HG03097 (cell line): ENCODE measurements at regions not wholly inside any gene's neighbourhood (a gene's known extent, or its start where the extent isn't known, plus 50 kb on each side); places are given as distances from the start of the nearest gene placed in this dataset.
"Not testable (repeated sequence)": the region's sequence is repeated elsewhere in the genome, so short reads cannot be mapped to it uniquely, and the experiment has no call there.

Experiments
- ATAC-seq: cut with Tn5 transposase; IDR thresholded peaks from one replicate; pipeline ENCODE4 v1.9.1; 2021; ENCODE audit not compliant: unreplicated experiment, low FRiP score

DNA sequence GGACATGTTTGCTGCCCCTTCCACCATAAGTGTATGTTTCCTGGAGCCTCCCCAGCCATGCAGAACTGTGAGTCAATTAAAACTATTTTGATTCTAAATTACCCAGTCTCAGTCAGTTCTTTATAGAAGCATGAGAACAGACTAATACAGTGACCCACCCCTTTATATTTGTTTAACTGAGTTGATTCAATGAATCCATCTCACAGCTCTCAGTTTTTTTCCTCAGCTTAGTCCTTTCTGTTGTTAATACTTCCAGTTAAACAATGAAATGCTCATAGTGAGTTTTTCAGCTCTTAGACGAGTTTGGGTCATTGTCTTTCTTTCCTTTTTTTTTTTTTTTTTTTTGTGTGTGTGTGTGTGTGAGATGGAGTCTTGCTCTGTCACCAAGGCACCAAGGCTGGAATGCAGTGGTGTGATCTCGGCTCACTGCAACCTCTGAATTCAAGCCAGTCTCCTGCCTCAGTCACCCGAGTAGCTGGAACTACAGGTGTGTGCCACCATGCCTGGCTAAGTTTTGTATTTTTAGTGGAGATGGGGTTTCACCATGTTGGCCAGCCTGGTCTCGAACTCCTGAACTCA lies 627.4 kb downstream of the SPATA31A7 start:
- not testable (repeated sequence) for ATAC-seq

DNA sequence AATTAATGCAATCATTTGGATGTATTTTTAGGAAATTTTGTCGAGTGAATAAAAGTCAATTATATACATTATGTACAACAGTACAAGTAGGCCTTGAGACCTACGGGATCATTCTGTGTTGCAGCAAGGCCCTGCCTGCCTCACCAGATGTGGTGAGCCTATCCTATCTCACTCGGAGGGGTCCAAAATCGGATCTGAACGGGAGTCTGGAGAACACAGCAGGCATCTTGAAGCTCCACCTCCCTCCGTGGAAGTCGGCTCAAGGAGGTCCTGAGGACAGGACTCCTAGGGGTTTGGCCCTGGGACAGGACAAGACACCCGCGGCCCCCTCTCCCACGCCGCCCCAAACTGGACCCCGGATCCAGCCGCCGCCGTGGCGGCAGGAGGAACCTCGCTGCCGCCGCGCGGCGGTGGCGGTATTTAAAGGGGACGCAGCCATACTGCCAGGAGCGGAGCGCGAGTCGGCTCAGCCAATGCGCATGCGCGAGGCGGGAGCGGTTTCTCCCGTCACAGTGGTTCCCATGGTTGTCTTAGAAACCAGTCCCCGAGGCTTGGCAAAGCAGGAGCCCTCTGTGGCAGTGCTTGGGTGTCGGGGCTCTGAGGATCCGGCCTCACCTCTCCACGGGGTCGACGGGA lies 663.9 kb downstream of the SPATA31A7 start:
- ATAC-seq = peak; percentile 90

DNA sequence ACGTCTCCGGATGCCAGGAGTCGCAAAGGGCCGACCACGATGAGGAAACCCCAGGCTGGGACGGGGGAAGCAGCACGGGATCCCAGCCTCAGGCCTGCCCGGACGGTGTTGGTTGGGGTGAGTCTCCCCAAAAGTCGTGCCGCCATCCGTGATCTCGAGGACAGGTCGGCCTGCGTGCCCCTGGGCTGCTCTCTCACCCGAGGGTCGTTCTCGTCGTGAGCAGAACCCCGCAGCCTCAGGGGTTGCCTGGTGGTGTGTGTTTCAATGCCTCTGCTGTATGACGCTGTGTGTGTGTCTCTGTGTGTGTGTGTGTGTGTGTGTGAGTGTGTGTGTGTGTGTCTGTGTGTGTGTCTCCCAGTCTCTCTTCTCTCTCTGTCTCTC lies 664.4 kb downstream of the SPATA31A7 start:
- not testable (repeated sequence) for ATAC-seq

DNA sequence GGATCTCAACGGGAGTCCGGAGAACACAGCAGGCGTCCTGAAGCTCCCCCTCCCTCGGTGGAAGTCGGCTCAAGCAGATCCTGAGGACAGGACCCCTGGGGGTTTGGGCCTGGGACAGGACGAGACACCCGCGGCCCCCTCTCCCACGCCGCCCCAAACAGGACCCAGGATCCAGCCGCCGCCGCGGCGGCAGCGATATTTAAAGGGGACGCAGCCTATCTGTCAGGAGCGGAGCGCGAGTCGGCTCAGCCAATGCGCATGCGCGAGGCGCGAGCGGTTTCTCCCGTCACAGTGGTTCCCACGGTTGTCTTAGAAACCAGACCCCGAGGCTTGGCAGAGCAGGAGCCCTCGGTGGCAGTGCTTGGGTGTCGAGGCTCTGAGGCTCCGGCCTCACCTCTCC lies 666.4 kb downstream of the SPATA31A7 start:
- peak; percentile 64 for ATAC-seq

DNA sequence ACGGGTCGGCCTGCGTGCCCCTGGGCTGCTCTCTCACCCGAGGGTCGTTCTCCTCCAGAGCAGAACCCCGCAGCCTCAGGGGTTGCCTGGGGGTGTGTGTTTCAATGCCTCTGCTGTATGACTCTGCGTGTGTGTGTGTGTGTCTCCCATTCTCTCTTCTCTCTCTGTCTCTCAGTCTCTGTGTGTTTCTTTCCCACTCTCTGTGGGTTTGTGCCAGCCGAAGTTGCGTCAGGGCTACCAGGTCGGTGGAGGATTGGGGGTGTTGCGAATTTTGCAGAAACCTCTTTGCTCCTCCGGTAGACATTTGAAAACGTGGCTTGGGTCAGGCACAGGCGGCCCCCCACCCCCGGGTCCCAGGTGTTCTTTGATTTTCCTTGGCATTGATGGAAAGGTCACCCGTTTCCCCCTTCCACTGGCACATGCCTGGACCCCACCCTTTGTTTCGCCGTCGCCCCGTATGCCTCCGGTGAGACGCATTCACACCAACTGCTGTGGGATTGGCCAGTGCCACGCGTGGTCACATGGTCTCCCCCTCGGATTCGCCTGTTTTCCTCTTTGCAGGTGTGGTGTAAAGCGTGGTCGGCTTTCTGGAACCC lies 667.1 kb downstream of the SPATA31A7 start:
- ATAC-seq = not testable (repeated sequence)

DNA sequence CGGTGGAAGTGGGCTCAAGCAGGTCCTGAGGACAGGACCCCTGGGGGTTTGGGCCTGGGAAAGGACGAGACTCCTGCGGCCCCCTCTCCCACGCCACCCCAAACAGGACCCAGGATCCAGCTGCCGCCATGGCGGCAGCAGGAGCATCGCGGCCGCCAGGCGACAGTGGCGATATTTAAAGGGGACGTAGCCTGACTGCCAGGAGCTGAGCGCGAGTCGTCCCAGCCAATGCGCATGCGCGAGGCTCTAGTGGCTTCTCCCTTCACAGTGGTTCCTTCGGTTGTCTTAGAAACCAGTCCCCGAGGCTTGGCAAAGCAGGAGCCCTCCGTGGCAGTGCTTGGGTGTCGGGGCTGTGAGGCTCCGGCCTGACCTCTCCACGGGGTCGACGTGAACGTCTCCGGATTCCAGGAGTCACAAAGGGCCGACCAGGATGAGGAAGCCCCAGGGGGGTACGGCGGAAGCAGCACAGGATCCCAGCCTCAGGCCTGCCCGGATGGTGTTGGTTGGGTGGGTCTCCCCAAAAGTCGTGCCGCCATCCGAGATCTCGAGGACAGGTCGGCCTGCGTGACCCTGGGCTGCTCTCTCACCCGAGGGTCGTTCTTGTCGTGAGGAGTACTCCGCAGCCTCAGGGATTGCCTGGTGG lies 668.0 kb downstream of the SPATA31A7 start:
- peak; percentile 94 for ATAC-seq

DNA sequence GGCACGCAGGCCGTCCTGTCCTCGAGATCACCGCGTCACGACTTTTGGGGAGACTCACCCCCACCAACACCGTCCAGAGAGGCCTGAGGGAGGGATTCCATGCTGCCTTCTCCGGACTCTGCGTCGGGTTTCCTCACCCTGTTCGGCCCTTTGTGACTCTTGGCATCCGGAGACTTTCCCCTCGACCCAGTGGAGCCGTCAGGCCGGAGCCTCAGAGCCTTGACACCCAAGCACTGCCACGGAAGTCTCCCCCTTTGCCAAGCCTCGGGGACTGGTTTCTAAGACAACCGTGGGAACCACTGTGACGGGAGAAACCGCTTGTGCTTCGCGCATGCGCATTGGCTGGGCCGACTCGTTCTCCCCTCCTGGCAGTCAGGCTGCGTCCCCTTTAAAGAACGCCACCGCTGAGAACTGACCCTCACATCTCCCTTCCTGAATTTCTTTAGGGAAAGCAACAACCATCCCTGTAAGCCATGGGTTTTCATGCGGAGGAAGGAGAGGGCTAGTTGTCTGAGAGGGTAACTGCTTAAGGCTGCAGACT lies 672.7 kb downstream of the SPATA31A7 start:
- not testable (repeated sequence) for ATAC-seq

DNA sequence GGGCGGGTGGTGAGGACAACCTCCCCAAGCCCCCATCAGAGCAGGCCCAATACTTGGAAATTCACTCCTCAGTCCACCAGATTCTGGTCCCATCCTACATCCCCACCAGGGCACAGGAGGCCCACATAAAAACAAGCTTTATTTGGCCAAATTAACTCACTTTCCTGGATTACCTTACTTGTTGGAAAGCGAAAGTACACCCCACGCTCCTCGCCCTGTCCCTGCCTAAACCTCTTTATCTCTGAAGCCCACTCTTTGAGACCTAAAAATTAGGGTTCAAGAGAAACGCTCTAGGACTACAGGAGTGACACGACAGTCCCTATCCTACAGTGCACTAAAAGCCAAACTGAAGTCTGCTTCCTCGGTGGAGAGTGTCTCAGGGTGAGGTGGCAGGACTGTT lies 674.6 kb downstream of the SPATA31A7 start:
- not testable (repeated sequence) for ATAC-seq

DNA sequence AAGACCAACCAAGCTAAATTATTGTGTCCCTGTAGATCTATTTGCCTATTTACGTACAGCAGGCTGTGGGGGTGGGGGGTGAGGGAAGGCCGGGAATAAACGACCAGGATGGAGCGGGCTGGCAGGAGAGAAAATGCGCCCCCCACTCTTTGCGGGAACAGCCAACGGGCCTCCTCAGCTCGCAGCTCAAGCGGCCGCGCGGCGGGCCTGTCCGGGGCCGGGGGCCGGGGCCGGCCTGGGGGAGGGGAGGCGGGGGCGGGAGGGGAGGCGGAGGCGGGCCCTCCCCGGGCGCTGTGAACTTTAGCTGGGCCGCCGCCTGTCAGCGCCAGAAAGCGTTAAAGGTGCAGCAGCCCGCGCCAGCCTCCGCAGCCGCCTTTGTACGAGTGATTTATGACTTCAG lies 679.1 kb downstream of the SPATA31A7 start:
- not testable (repeated sequence) for ATAC-seq

DNA sequence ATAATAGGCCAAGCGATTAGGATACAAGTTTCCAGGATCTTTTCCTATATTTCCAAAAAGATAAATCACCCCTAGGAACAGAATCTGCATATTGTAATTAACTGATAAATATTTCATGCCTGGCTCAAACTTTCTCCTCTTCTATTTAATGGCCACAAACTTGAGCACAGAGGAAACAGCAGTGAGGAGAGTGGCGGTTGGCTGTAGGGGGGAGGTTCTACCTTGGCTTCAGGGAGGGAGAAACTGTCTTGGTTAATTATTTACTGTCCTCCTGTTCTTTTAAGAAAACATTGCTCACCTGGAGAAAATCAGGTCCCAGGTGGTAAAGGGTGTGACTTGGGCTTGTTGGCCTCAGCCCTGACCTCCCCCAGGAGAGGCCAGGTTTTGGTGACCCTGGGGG lies 682.5 kb downstream of the SPATA31A7 start:
- ATAC-seq = not testable (repeated sequence)
